Endothelial cell (in vitro differentiated cells): ENCODE measurements at regions not wholly inside any gene's neighbourhood (a gene's known extent, or its start where the extent isn't known, plus 50 kb on each side); places are given as distances from the start of the nearest gene placed in this dataset.

Experiments
- DNase-seq: peaks from one replicate; pipeline ENCODE4 v3.0.0; 2021; ENCODE audit warnings: low spot score
- H3K27ac Mint-ChIP-seq: one replicate; pipeline ENCODE4 v1.8.0; 2021; ENCODE audit warnings: mixed read lengths, inconsistent platforms; ENCODE audit not compliant: unreplicated experiment
- H3K27me3 Mint-ChIP-seq: one replicate; pipeline ENCODE4 v1.8.0; 2021; ENCODE audit warnings: mild to moderate bottlenecking, moderate library complexity, mixed read lengths, inconsistent platforms; ENCODE audit not compliant: unreplicated experiment
- H3K36me3 Mint-ChIP-seq: one replicate; pipeline ENCODE4 v1.8.0; 2021; ENCODE audit warnings: mild to moderate bottlenecking, low read depth, mixed read lengths, inconsistent platforms; ENCODE audit not compliant: unreplicated experiment
- H3K4me1 Mint-ChIP-seq: one replicate; pipeline ENCODE4 v1.8.0; 2021; ENCODE audit warnings: mild to moderate bottlenecking, mixed read lengths, inconsistent platforms; ENCODE audit not compliant: unreplicated experiment
- H3K4me3 Mint-ChIP-seq: one replicate; pipeline ENCODE4 v1.8.0; 2021; ENCODE audit warnings: mild to moderate bottlenecking, mixed read lengths, inconsistent platforms; ENCODE audit not compliant: unreplicated experiment
- H3K9me3 Mint-ChIP-seq: one replicate; pipeline ENCODE4 v1.8.0; 2021; ENCODE audit warnings: mixed read lengths, inconsistent platforms; ENCODE audit not compliant: unreplicated experiment
- TF ChIP-seq, protein P1 (sequence below): fragments of 200-600 bp; sonication (generic); IDR thresholded peaks from one replicate; pipeline ENCODE4 v1.5.0; 2021; ENCODE audit warnings: antibody characterized with exemption; ENCODE audit not compliant: unreplicated experiment

DNA sequence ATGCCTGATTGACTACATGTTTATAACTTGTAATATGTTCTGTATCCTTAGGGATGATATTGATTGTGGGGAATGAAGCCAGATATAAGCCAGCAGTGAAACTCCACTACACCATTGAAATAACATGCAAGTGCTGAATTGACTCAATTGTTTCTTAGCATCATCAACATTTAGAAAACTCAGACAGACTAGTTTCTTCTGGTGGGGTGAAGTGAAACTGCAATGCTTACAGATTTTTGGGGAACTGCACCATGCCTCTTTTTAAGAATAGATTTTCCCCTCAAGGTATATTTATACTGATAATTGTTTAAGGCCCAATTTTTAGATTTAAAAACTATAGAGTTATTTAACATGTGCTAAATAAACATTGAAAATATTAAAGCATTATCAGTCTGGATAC lies 1044.6 kb upstream of the EYS start:
- no peak overlapping the region for H3K27ac Mint-ChIP-seq
- DNase-seq: no peak
- H3K36me3 Mint-ChIP-seq: no peaks in the 10 kb centered on the region
- H3K9me3 Mint-ChIP-seq: peaks cover 4% of the 10 kb centered on the region
- H3K4me3 Mint-ChIP-seq: no peak overlapping the region
- peaks cover 2% of the 10 kb centered on the region for H3K27me3 Mint-ChIP-seq
- TF ChIP-seq, protein P1, sequence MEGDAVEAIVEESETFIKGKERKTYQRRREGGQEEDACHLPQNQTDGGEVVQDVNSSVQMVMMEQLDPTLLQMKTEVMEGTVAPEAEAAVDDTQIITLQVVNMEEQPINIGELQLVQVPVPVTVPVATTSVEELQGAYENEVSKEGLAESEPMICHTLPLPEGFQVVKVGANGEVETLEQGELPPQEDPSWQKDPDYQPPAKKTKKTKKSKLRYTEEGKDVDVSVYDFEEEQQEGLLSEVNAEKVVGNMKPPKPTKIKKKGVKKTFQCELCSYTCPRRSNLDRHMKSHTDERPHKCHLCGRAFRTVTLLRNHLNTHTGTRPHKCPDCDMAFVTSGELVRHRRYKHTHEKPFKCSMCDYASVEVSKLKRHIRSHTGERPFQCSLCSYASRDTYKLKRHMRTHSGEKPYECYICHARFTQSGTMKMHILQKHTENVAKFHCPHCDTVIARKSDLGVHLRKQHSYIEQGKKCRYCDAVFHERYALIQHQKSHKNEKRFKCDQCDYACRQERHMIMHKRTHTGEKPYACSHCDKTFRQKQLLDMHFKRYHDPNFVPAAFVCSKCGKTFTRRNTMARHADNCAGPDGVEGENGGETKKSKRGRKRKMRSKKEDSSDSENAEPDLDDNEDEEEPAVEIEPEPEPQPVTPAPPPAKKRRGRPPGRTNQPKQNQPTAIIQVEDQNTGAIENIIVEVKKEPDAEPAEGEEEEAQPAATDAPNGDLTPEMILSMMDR: no peak
- H3K4me1 Mint-ChIP-seq: no peaks in the 10 kb centered on the region

DNA sequence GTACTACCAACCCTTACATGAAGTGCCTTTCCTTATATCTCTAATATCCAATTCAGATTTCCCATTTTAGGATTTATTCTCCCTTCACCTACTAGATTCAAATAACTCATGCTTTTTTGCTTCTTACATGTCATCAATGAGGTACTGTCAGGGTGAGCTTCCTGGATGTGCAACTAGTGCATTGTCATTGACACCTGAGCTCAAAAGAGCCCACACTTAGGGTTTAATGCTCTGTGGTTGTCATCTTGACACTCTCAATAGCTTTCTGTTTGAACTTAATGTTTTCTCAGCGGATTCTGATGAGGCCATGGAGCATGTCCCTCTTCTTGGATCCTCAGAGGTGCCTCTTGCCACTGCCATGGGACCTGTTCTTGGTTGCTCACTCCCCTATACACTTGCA lies 1033.3 kb upstream of the EYS start:
- no peak overlapping the region for H3K27ac Mint-ChIP-seq
- H3K4me1 Mint-ChIP-seq: no peaks in the 10 kb centered on the region
- TF ChIP-seq, protein P1: no peak
- no peaks in the 10 kb centered on the region for H3K27me3 Mint-ChIP-seq
- H3K36me3 Mint-ChIP-seq: no peaks in the 10 kb centered on the region
- peaks cover 7% of the 10 kb centered on the region for H3K9me3 Mint-ChIP-seq
- no peak overlapping the region for H3K4me3 Mint-ChIP-seq
- DNase-seq: no peak

DNA sequence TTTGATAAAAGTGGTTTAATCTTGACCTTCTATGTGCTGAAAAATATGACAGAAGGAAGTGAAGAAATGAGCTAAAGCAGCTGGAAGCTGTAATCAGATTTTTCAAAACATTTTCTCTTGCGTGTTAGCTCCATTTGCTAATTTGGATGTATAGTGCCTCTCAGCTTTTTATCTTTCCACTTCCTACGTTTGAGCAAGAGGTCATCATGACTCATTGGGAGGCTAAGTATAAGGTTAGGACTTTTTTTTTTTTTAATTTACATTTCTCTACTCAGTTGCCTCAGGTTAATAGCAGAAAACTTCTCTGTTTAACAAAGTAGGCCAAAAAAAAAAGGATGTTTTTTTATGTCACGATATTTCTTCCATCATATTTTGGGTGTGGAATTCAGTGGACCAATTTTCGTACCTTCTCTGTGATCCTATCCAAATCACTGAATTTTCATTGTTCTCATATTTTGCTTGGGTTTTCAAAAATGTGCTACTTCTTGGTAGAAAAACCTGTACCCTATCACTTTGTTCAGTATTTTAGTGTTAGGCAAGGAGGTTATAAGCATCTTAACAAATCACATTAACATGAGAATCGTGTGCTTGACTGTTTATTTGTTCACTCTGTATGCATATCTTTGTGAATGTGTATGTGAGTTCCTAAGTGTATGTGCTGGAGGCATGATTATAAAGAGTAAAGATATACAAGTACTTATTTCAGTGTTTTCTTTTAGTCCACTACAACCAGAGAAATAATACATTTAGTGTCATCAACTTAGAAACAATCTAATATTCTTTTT lies 1028.3 kb upstream of the EYS start:
- no peaks in the 10 kb centered on the region for H3K36me3 Mint-ChIP-seq
- H3K27ac Mint-ChIP-seq: no peak overlapping the region
- H3K4me1 Mint-ChIP-seq: no peaks in the 10 kb centered on the region
- peaks cover 1% of the 10 kb centered on the region for H3K27me3 Mint-ChIP-seq
- DNase-seq: no peak
- TF ChIP-seq, protein P1: no peak
- peaks cover 6% of the 10 kb centered on the region for H3K9me3 Mint-ChIP-seq
- H3K4me3 Mint-ChIP-seq: no peak overlapping the region

DNA sequence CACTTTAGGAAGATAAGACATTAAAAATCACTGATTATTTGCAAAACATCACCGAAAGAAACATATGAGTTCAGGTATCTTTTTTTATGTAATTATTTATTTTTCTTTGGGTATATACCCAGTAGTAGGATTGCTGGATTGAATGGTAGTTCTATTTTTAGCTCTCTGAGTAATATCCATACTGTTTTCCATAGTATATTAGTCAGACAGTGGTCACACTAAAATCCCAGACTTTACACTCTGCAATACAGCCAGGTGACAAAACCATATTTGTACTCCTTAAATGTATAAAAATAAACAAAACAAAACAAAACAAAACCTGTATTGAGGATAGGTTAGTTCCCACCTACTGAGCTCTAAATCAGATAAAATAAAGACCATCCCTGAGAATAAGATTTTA lies 1024.3 kb upstream of the EYS start:
- no peak overlapping the region for H3K27ac Mint-ChIP-seq
- no peaks in the 10 kb centered on the region for H3K9me3 Mint-ChIP-seq
- H3K27me3 Mint-ChIP-seq: peaks cover 1% of the 10 kb centered on the region
- H3K36me3 Mint-ChIP-seq: no peaks in the 10 kb centered on the region
- TF ChIP-seq, protein P1: no peak
- DNase-seq: no peak
- no peak overlapping the region for H3K4me3 Mint-ChIP-seq
- H3K4me1 Mint-ChIP-seq: no peaks in the 10 kb centered on the region

DNA sequence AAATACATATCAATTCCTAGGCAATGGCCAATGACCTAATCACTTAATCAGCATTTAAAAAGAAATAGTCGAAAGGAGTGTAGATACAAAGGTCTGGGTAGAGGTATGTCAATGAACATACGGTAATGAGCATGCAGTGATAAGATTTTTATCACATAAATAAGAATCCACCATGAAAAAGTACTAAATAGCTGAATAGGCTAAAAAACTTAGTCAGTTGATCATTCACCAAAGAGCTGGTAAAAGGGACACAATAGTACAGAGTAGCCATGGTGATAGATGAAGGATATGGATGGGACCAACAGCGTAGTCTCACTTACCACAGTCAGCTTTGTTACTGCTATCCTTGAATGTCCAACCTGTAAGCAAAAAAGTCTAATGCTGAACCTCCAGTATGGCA lies 1018.6 kb upstream of the EYS start:
- no peaks in the 10 kb centered on the region for H3K4me1 Mint-ChIP-seq
- peaks cover 1% of the 10 kb centered on the region for H3K27me3 Mint-ChIP-seq
- DNase-seq: no peak
- no peak overlapping the region for H3K4me3 Mint-ChIP-seq
- TF ChIP-seq, protein P1: no peak
- no peak overlapping the region for H3K27ac Mint-ChIP-seq
- H3K9me3 Mint-ChIP-seq: no peaks in the 10 kb centered on the region
- no peaks in the 10 kb centered on the region for H3K36me3 Mint-ChIP-seq
